HG03103 (cell line): ENCODE measurements at regions not wholly inside any gene's neighbourhood (a gene's known extent, or its start where the extent isn't known, plus 50 kb on each side); places are given as distances from the start of the nearest gene placed in this dataset.
"Not testable (repeated sequence)": the region's sequence is repeated elsewhere in the genome, so short reads cannot be mapped to it uniquely, and the experiment has no call there.

Experiments used
- ATAC-seq: cut with Tn5 transposase; IDR thresholded peaks from one replicate; pipeline ENCODE4 v1.9.1; 2021; ENCODE audit warnings: low read depth; ENCODE audit not compliant: unreplicated experiment

- ATAC-seq: not testable (repeated sequence)
Measured at GRCh38 chrX:63000196-63000595, 350.9 kb downstream of the SPIN4 start.
